ENCODE measurements at regions not wholly inside any gene's neighbourhood (a gene's known extent, or its start where the extent isn't known, plus 50 kb on each side); places are given as distances from the start of the nearest gene placed in this dataset.
"Not testable (repeated sequence)": the region's sequence is repeated elsewhere in the genome, so short reads cannot be mapped to it uniquely, and the experiment has no call there.

- FAIRE-seq (no peak), DNase-seq (ENCODE audit: insufficient read length, low spot score) (no peak)
Measured at GRCh38 chr7:155227788-155228458, 69.8 kb upstream of the INSIG1 start.

- FAIRE-seq = no peak
Measured at GRCh38 chr7:155228459-155228845, 69.2 kb upstream of the INSIG1 start.

GRCh38 chr7:155228894-155229293 lies 68.8 kb upstream of the INSIG1 start:
- FAIRE-seq (no peak), DNase-seq (ENCODE audit: insufficient read length, low spot score) (no peak)

More at GRCh38 chr7:155228459-155228845, 69.2 kb upstream of the INSIG1 start:
- DNase-seq (ENCODE audit: insufficient read length, low spot score) = no peak

- FAIRE-seq (no peak), DNase-seq (ENCODE audit: insufficient read length, low spot score) (no peak)
Measured at GRCh38 chr7:155229548-155230168, 68.0 kb upstream of the INSIG1 start.

- FAIRE-seq (no peak), DNase-seq (ENCODE audit: insufficient read length, low spot score) (no peak)
Measured at GRCh38 chr7:155230169-155230593, 67.5 kb upstream of the INSIG1 start.

- FAIRE-seq (no peak), DNase-seq (ENCODE audit: insufficient read length, low spot score) (no peak)
Measured at GRCh38 chr7:155231241-155231800, 66.4 kb upstream of the INSIG1 start.

- no peak for DNase-seq (ENCODE audit: insufficient read length, low spot score)
- no peak for FAIRE-seq
Measured at GRCh38 chr7:155231941-155232340, 65.7 kb upstream of the INSIG1 start.

- FAIRE-seq = no peak
Measured at GRCh38 chr7:155232911-155233310, 64.8 kb upstream of the INSIG1 start.

GRCh38 chr7:155233311-155234157 lies 64.1 kb upstream of the INSIG1 start:
- FAIRE-seq (no peak), DNase-seq (ENCODE audit: insufficient read length, low spot score) (no peak)

More at GRCh38 chr7:155232911-155233310, 64.8 kb upstream of the INSIG1 start:
- no peak for DNase-seq (ENCODE audit: insufficient read length, low spot score)

GRCh38 chr7:155234158-155234492 lies 63.6 kb upstream of the INSIG1 start:
- FAIRE-seq = no peak
- no peak for DNase-seq (ENCODE audit: insufficient read length, low spot score)

GRCh38 chr7:155234950-155235789 lies 62.5 kb upstream of the INSIG1 start:
- FAIRE-seq = no peak
- DNase-seq (ENCODE audit: insufficient read length, low spot score) = no peak

- FAIRE-seq = no peak
- DNase-seq (ENCODE audit: insufficient read length, low spot score) = no peak
Measured at GRCh38 chr7:155236386-155236785, 61.3 kb upstream of the INSIG1 start.

- no peak for FAIRE-seq
Measured at GRCh38 chr7:155237297-155237696, 60.4 kb upstream of the INSIG1 start.

GRCh38 chr7:155237730-155238129 lies 59.9 kb upstream of the INSIG1 start:
- no peak for DNase-seq (ENCODE audit: insufficient read length, low spot score)

More at GRCh38 chr7:155237297-155237696, 60.4 kb upstream of the INSIG1 start:
- no peak for DNase-seq (ENCODE audit: insufficient read length, low spot score)

GRCh38 chr7:155239431-155240087 lies 58.1 kb upstream of the INSIG1 start:
- DNase-seq (ENCODE audit: insufficient read length, low spot score) = not testable (repeated sequence)

More at GRCh38 chr7:155237730-155238129, 59.9 kb upstream of the INSIG1 start:
- FAIRE-seq = no peak

GRCh38 chr7:155244675-155245074 lies 53.0 kb upstream of the INSIG1 start:
- DNase-seq (ENCODE audit: insufficient read length, low spot score) (no peak), FAIRE-seq (no peak)

More at GRCh38 chr7:155239431-155240087, 58.1 kb upstream of the INSIG1 start:
- FAIRE-seq = not testable (repeated sequence)

GRCh38 chr7:155247479-155248365 lies 50.0 kb upstream of the INSIG1 start:
- FAIRE-seq (no peak), DNase-seq (ENCODE audit: insufficient read length, low spot score) (no peak)

Measured in GM19239 (cell line).